Endothelial cell of umbilical vein (primary cell): ENCODE measurements at regions not wholly inside any gene's neighbourhood (a gene's known extent, or its start where the extent isn't known, plus 50 kb on each side); places are given as distances from the start of the nearest gene placed in this dataset.

ENCODE experiments used
- BruUV-seq: library from RNA; stranded (reverse); fragments of 400-500 nt; replicated peaks from 2 replicates; lab custom pipeline; 2021; lab: Mats Ljungman, UMichigan
- CTCF ChIA-PET: fragments of 300-600, 350-600 bp; sonication (Branson Sonifier 250); formaldehyde crosslinking; loops from one replicate; lab custom pipeline; 2021; ENCODE audit warnings: antibody characterized with exemption, inconsistent platforms; lab: Charles Lee
- POLR2A ChIA-PET: fragments of 300-600, 350-600 bp; sonication (Branson Sonifier 250); formaldehyde crosslinking; loops from one replicate; lab custom pipeline; 2021; ENCODE audit warnings: antibody characterized with exemption, inconsistent platforms; lab: Charles Lee
- DNase-seq: peaks from one replicate; pipeline ENCODE4 v3.0.0-alpha.2; 2011; ENCODE audit warnings: low read depth, low spot score
- FAIRE-seq: peaks from 2 replicates; lab custom pipeline; 2011; peaks lifted over from hg19 to GRCh38; lab: Jason Lieb, UNC
- H2AFZ ChIP-seq: 2 replicates; pipeline ENCODE4 v1.6.0; 2012; ENCODE audit warnings: low read depth, low read length, control low read depth, inconsistent platforms
- H3K27ac ChIP-seq: 2 replicates; pipeline ENCODE4 v1.5.1; 2011; ENCODE audit warnings: low read depth, mild to moderate bottlenecking, control low read depth, low read length, moderate library complexity; ENCODE audit not compliant: insufficient read depth
- H3K27me3 ChIP-seq, 2 experiments: 2 replicates each; pipeline versions ENCODE4 v1.6.0 to v1.6.1; 2011; ENCODE audit warnings: low read length in 2 of 2, mixed read lengths in 1 of 2; ENCODE audit not compliant: control insufficient read depth in 2 of 2, insufficient read depth in 2 of 2
- H3K36me3 ChIP-seq, 2 experiments: 2 replicates in 1 of 2; 3 replicates in 1 of 2; pipeline ENCODE4 v1.5.1; 2011; ENCODE audit warnings: low read length in 2 of 2, mild to moderate bottlenecking in 1 of 2, moderate library complexity in 1 of 2; ENCODE audit not compliant: control insufficient read depth in 2 of 2, insufficient read depth in 2 of 2; ENCODE audit errors: extremely low read depth in 1 of 2
- H3K4me1 ChIP-seq: 3 replicates; pipeline ENCODE4 v1.5.1; 2011; ENCODE audit warnings: mild to moderate bottlenecking, low read length; ENCODE audit not compliant: control insufficient read depth, insufficient read depth; ENCODE audit errors: extremely low read depth
- H3K4me2 ChIP-seq: 2 replicates; pipeline ENCODE4 v1.6.1; 2011; ENCODE audit warnings: low read length, control low read depth, mixed read lengths; ENCODE audit not compliant: insufficient read depth
- H3K4me3 ChIP-seq, 3 experiments: fragments of 200-600 bp in 1 of 3; sonication (generic), shearing (Covaris generic) in 1 of 3; replicated peaks in 1 of 3; 2 replicates each; pipeline ENCODE4 v1.5.1; 2011 to 2016; ENCODE audit warnings: control low read depth in 3 of 3, low read length in 3 of 3, mild to moderate bottlenecking in 2 of 3, inconsistent platforms in 1 of 3, low read depth in 1 of 3, moderate library complexity in 1 of 3; ENCODE audit not compliant: insufficient read depth in 1 of 3
- H3K79me2 ChIP-seq: 2 replicates; pipeline ENCODE4 v1.6.0; 2012; ENCODE audit warnings: low read length, inconsistent platforms; ENCODE audit not compliant: control insufficient read depth, insufficient read depth
- H3K9ac ChIP-seq: replicated peaks from 2 replicates; pipeline ENCODE3; 2011; ENCODE audit warnings: low read length, control low read depth; ENCODE audit not compliant: insufficient read depth; ENCODE audit errors: extremely low read depth
- H3K9me1 ChIP-seq: replicated peaks from 3 replicates; pipeline ENCODE4 v1.6.0; 2011; ENCODE audit warnings: mild to moderate bottlenecking, low read length; ENCODE audit not compliant: control insufficient read depth, insufficient read depth; ENCODE audit errors: extremely low read depth
- H3K9me3 ChIP-seq: replicated peaks from 2 replicates; pipeline ENCODE4 v1.5.1; 2012; ENCODE audit warnings: low read length, inconsistent platforms; ENCODE audit not compliant: control insufficient read depth, insufficient read depth
- H4K20me1 ChIP-seq: replicated peaks from 2 replicates; pipeline ENCODE3; 2011; ENCODE audit warnings: mild to moderate bottlenecking, low read length; ENCODE audit not compliant: control insufficient read depth, insufficient read depth; ENCODE audit errors: extremely low read depth
- EZH2 ChIP-seq: IDR thresholded peaks from 2 replicates; pipeline ENCODE4 v1.6.1; 2012; ENCODE audit warnings: borderline replicate concordance, low read depth, mild to moderate bottlenecking, moderate library complexity, low read length, inconsistent platforms; ENCODE audit not compliant: severe bottlenecking
- FOS ChIP-seq: IDR thresholded peaks from 2 replicates; pipeline ENCODE4 v1.6.1; 2011; ENCODE audit warnings: mild to moderate bottlenecking, low read length, moderate library complexity, borderline replicate concordance; ENCODE audit not compliant: insufficient read depth
- GATA2 ChIP-seq: IDR thresholded peaks from 2 replicates; pipeline ENCODE4 v1.7.0; 2011; ENCODE audit warnings: low read depth, mild to moderate bottlenecking, moderate library complexity, mixed read lengths, low read length; ENCODE audit not compliant: insufficient read length, insufficient read depth
- JUN ChIP-seq: IDR thresholded peaks from 2 replicates; pipeline ENCODE4 v1.6.1; 2011; ENCODE audit warnings: borderline replicate concordance, low read depth; ENCODE audit not compliant: insufficient read length, insufficient read depth
- MYC ChIP-seq: IDR thresholded peaks from one replicate; pipeline ENCODE4 v1.6.1; 2011; ENCODE audit warnings: mild to moderate bottlenecking, low read depth, low read length
- POLR2A ChIP-seq: IDR thresholded peaks from 2 replicates; pipeline ENCODE4 v1.6.1; 2012; ENCODE audit warnings: low read depth, mild to moderate bottlenecking, control low read depth, low read length
- POLR2AphosphoS5 ChIP-seq: IDR thresholded peaks from 2 replicates; pipeline ENCODE4 v1.6.1; 2012; ENCODE audit warnings: low read depth, mild to moderate bottlenecking, control low read depth, low read length, moderate library complexity; ENCODE audit not compliant: insufficient read depth
- dilution Hi-C: fragments of 300-500 bp; cut with MboI; formaldehyde crosslinking; loops from one replicate; pipeline ENCODE4 v1.15.0; 2019; ENCODE audit warnings: low sequenced_read_pairs; ENCODE audit not compliant: extremely low pct_ligation_motif_present
- intact Hi-C: fragments of 100-400 bp; cut with micrococcal nuclease; formaldehyde crosslinking; loops from one replicate; pipeline ENCODE4 v1.10.0; 2022
- TF ChIP-seq, protein P1 (sequence below): IDR thresholded peaks from 2 replicates; pipeline ENCODE4 v1.6.1; 2011; ENCODE audit not compliant: insufficient read depth, insufficient read length
- TF ChIP-seq, protein P2 (sequence below), 2 donors: IDR thresholded peaks; 1 replicate in 1 of 2; 2 replicates in 1 of 2; pipeline ENCODE4 v1.5.1; 2011; ENCODE audit warnings: low read length in 2 of 2, mild to moderate bottlenecking in 2 of 2, moderate library complexity in 2 of 2, control low read depth in 1 of 2, inconsistent platforms in 1 of 2, low read depth in 1 of 2; ENCODE audit not compliant: insufficient read depth in 1 of 2; ENCODE audit errors: extremely low read depth in 1 of 2

DNA sequence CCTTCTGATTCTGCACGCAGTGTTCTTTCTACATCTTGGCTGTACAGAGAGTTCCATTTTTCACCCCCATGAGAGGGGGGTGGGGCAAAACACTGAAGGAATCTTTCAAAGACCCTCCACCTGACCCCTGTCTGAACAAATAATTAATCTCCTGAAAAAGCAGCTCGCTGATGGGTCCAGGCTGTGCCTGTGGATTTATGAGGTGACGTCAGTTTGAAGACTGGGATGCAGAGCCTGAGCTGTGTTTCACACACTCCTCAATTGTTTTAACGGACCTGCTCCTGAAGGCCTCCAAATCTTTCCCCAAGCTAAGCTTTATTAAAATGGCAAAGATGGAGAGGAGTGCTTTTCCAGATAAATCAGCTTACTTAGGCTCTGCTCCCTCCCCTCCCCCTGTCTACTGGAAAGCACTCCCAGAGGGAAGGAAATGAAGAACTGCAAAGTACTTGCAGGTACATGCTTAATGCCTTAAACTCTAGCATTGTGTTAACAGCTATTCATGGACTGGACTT, 390.2 kb upstream of the TNP1 start:
- Histone ChIP-seq H3K9me3 (no peaks in the 10 kb centered on the region), H3K4me3 (no peak overlapping the region), H3K27me3 (no peaks in the 10 kb centered on the region), H3K79me2 (no peaks in the 10 kb centered on the region), H2AFZ (no peak overlapping the region), H3K9me1 (no peaks in the 10 kb centered on the region), H3K4me1 (no peaks in the 10 kb centered on the region), H3K4me2 (no peak overlapping the region), H4K20me1 (no peaks in the 10 kb centered on the region), H3K9ac (no peak overlapping the region), H3K27ac (no peak overlapping the region), H3K36me3 (no peaks in the 10 kb centered on the region)
- intact Hi-C loops, result no loop called here
- TF ChIP-seq GATA2 (no peak), EZH2 (no peak), MYC (no peak), POLR2AphosphoS5 (no peak), POLR2A (no peak), FOS (no peak), JUN (no peak)
- TF ChIP-seq, protein P1, sequence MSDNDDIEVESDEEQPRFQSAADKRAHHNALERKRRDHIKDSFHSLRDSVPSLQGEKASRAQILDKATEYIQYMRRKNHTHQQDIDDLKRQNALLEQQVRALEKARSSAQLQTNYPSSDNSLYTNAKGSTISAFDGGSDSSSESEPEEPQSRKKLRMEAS, result no peak
- TF ChIP-seq, protein P2, sequence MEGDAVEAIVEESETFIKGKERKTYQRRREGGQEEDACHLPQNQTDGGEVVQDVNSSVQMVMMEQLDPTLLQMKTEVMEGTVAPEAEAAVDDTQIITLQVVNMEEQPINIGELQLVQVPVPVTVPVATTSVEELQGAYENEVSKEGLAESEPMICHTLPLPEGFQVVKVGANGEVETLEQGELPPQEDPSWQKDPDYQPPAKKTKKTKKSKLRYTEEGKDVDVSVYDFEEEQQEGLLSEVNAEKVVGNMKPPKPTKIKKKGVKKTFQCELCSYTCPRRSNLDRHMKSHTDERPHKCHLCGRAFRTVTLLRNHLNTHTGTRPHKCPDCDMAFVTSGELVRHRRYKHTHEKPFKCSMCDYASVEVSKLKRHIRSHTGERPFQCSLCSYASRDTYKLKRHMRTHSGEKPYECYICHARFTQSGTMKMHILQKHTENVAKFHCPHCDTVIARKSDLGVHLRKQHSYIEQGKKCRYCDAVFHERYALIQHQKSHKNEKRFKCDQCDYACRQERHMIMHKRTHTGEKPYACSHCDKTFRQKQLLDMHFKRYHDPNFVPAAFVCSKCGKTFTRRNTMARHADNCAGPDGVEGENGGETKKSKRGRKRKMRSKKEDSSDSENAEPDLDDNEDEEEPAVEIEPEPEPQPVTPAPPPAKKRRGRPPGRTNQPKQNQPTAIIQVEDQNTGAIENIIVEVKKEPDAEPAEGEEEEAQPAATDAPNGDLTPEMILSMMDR (IDR thresholded peaks at IDR 0.05; ENCODE audit: extremely low read depth in 1 of 2, insufficient read depth in 1 of 2, low read depth in 1 of 2, low read length in 2 of 2), result no peak
- POLR2A ChIA-PET, result no interaction called here
- BruUV-seq, result no TSS peak
- FAIRE-seq (no peak), DNase-seq (no peak)
- dilution Hi-C loops, result no loop called here
- CTCF ChIA-PET, result no interaction called here
